HepG2 (cell line): ENCODE measurements at regions not wholly inside any gene's neighbourhood (a gene's known extent, or its start where the extent isn't known, plus 50 kb on each side); places are given as distances from the start of the nearest gene placed in this dataset.

Source experiments
- ATAC-seq: fragments of 200-7000 bp; cut with Tn5 transposase; 3 replicates; pipeline ENCODE4 v1.9.1; 2020; ENCODE audit warnings: mild to moderate bottlenecking, moderate library complexity
- BruUV-seq: library from RNA; stranded (reverse); fragments of 400-500 nt; replicated peaks from 2 replicates; lab custom pipeline; 2021; lab: Mats Ljungman, UMichigan
- CTCF ChIA-PET: fragments of 300-600 bp; formaldehyde crosslinking; extraction: SDS; loops from one replicate; lab custom pipeline; 2021; ENCODE audit warnings: low total read pairs, inconsistent platforms, low intra/inter-chr PET ratio; lab: Yijun Ruan, JAX
- POLR2A ChIA-PET: fragments of 350-600 bp; sonication (Branson Sonifier 250); formaldehyde crosslinking; loops from one replicate; lab custom pipeline; 2020; ENCODE audit warnings: antibody characterized with exemption, inconsistent platforms; lab: Yijun Ruan, JAX
- DNase-seq: peaks from one replicate; pipeline ENCODE4 v3.0.0-alpha.2; 2015; ENCODE audit warnings: low spot score
- FAIRE-seq: peaks from 3 replicates; lab custom pipeline; 2011; peaks lifted over from hg19 to GRCh38; lab: Jason Lieb, UNC
- H2AFZ ChIP-seq: one replicate; pipeline ENCODE4 v1.6.1; 2011; ENCODE audit warnings: low read length, inconsistent platforms
- H3K27ac ChIP-seq: fragments of 300-600 bp; 3 replicates; pipeline ENCODE4 v1.8.0; 2011; ENCODE audit warnings: mixed run types, mild to moderate bottlenecking, mixed read lengths, low read length, inconsistent platforms; ENCODE audit not compliant: insufficient read depth; ENCODE audit errors: extremely low read length
- H3K27me3 ChIP-seq, 2 experiments: fragments of 200-600 bp in 1 of 2; 2 replicates in 1 of 2; 3 replicates in 1 of 2; pipeline versions ENCODE4 v1.6.0 to v1.8.0; 2011; ENCODE audit warnings: low read length in 2 of 2, mild to moderate bottlenecking in 2 of 2, moderate library complexity in 2 of 2, inconsistent platforms in 1 of 2; ENCODE audit not compliant: insufficient read depth in 2 of 2, control insufficient read depth in 1 of 2
- H3K36me3 ChIP-seq, 2 experiments: fragments of 200-600 bp in 1 of 2; replicated peaks in 1 of 2; 2 replicates in 1 of 2; 3 replicates in 1 of 2; pipeline versions ENCODE4 v1.5.1 to v1.8.0; 2011; ENCODE audit warnings: low read length in 2 of 2, inconsistent platforms in 1 of 2; ENCODE audit not compliant: insufficient read depth in 2 of 2, control insufficient read depth in 1 of 2
- H3K4me1 ChIP-seq: 2 replicates; pipeline ENCODE4 v1.5.1; 2012; ENCODE audit warnings: low read length, inconsistent platforms; ENCODE audit not compliant: insufficient read depth
- H3K4me2 ChIP-seq: 2 replicates; pipeline ENCODE4 v1.6.0; 2011; ENCODE audit warnings: low read depth, low read length, inconsistent platforms
- H3K4me3 ChIP-seq, 3 experiments: fragments of 200-600 bp in 1 of 3; sonication (generic), shearing (Covaris generic) in 1 of 3; replicated peaks in 1 of 3; 2 replicates each; pipeline ENCODE4 v1.5.1; 2011 to 2016; ENCODE audit warnings: low read length in 3 of 3, inconsistent platforms in 2 of 3, low read depth in 2 of 3, mild to moderate bottlenecking in 2 of 3, control low read depth in 1 of 3, mixed read lengths in 1 of 3; ENCODE audit not compliant: insufficient read depth in 1 of 3
- H3K79me2 ChIP-seq: one replicate; pipeline ENCODE4 v1.6.1; 2011; ENCODE audit warnings: low read length, inconsistent platforms; ENCODE audit not compliant: insufficient read depth
- H3K9ac ChIP-seq: 2 replicates; pipeline ENCODE4 v1.6.0; 2011; ENCODE audit warnings: mild to moderate bottlenecking, low read depth, low read length, inconsistent platforms; ENCODE audit not compliant: insufficient read depth
- H3K9me3 ChIP-seq: 2 replicates; pipeline ENCODE4 v1.5.1; 2012; ENCODE audit warnings: mild to moderate bottlenecking, low read length
- H4K20me1 ChIP-seq: 2 replicates; pipeline ENCODE4 v1.6.0; 2011; ENCODE audit warnings: inconsistent platforms, mild to moderate bottlenecking, low read length, moderate library complexity; ENCODE audit not compliant: insufficient read depth
- AKAP8 ChIP-seq: sonication (generic); formaldehyde crosslinking; IDR thresholded peaks from 2 replicates; pipeline ENCODE4 v1.5.1; 2020; ENCODE audit warnings: mild to moderate bottlenecking, missing genetic modification reagents
- BRCA1 ChIP-seq: sonication (generic); formaldehyde crosslinking; IDR thresholded peaks from 2 replicates; pipeline ENCODE4 v1.4.0; 2020; ENCODE audit warnings: missing genetic modification reagents
- CCAR2 ChIP-seq: fragments of 200-400 bp; formaldehyde crosslinking; optimal IDR thresholded peaks from 2 replicates; pipeline ENCODE3; 2018; ENCODE audit warnings: low read depth, mild to moderate bottlenecking, low read length, moderate library complexity
- E2F1 ChIP-seq: sonication (generic); formaldehyde crosslinking; IDR thresholded peaks from 2 replicates; pipeline ENCODE4 v1.5.0; 2020; ENCODE audit warnings: missing genetic modification reagents
- ERF ChIP-seq: IDR thresholded peaks from 2 replicates; pipeline ENCODE4 v1.6.1; 2018; ENCODE audit warnings: missing biosample characterization, missing genetic modification reagents
- GTF3A ChIP-seq: sonication (generic); formaldehyde crosslinking; conservative IDR thresholded peaks from 2 replicates; pipeline ENCODE4 v1.4.0; 2020; ENCODE audit warnings: mild to moderate bottlenecking, missing genetic modification reagents
- IRX3 ChIP-seq: sonication (generic); formaldehyde crosslinking; IDR thresholded peaks from 2 replicates; pipeline ENCODE4 v1.8.1; 2023; ENCODE audit warnings: mild to moderate bottlenecking, low read depth, missing genetic modification reagents, borderline replicate concordance
- MBD4 ChIP-seq: IDR thresholded peaks from 2 replicates; pipeline ENCODE4 v1.6.1; 2012; ENCODE audit warnings: low read length, inconsistent platforms, borderline replicate concordance
- NCOA5 ChIP-seq: sonication (generic); formaldehyde crosslinking; IDR thresholded peaks from 2 replicates; pipeline ENCODE4 v1.4.0; 2020; ENCODE audit warnings: missing genetic modification reagents
- RORA ChIP-seq: sonication (generic); formaldehyde crosslinking; IDR thresholded peaks from 2 replicates; pipeline ENCODE4 v1.5.0; 2020; ENCODE audit warnings: mild to moderate bottlenecking, missing genetic modification reagents, moderate library complexity
- ZNF235 ChIP-seq: sonication (generic); formaldehyde crosslinking; IDR thresholded peaks from 2 replicates; pipeline ENCODE4 v1.8.1; 2023; ENCODE audit warnings: mild to moderate bottlenecking, missing genetic modification reagents, borderline replicate concordance
- ZNF513 ChIP-seq: sonication (generic); formaldehyde crosslinking; conservative IDR thresholded peaks from 2 replicates; pipeline ENCODE4 v1.5.0; 2020; ENCODE audit warnings: missing genetic modification reagents
- ZNF883 ChIP-seq: sonication (generic); formaldehyde crosslinking; IDR thresholded peaks from 2 replicates; pipeline ENCODE4 v1.5.1; 2020; ENCODE audit warnings: mild to moderate bottlenecking, missing genetic modification reagents; ENCODE audit errors: not compliant biosample characterization
- WGBS: methylation state at CpG from one replicate; pipeline ENCODE4 v1.1.6; 2017; ENCODE audit warnings: low lambda C conversion rate; 5-methylcytosine and 5-hydroxymethylcytosine counted together
- in situ Hi-C: cut with HindIII; loops from 2 replicates; pipeline ENCODE4 v1.10.0; 2017; ENCODE audit warnings: low pct_unique_long_range_greater_than_20kb; ENCODE audit not compliant: extremely low pct_ligation_motif_present
- intact Hi-C: fragments of 100-400 bp; cut with micrococcal nuclease; formaldehyde crosslinking; loops from one replicate; pipeline ENCODE4 v1.10.0; 2022; ENCODE audit not compliant: unreplicated experiment

DNA sequence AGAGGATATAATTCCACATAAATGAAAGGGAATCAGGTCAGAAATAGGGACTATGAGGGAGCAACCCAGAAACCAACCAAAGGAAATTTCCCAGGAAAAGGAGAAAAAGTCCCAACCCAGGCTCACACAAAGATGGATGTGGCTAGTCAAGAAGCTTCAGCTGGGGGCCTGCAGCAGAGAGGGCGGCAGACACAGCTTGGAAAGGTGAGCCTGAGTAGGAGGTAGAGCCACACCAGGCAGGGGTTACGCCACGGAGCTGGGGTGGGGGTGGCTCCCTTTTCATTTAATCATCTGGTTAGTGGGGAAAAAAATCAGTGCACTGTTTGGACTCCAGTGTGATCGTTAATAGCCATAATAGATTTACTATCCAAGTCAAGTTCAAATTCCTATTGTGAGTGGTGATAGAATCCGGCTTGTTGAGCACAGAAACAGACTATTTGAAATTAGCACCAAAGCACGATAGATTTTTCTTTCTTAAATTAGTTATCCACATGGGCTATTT, 220.6 kb downstream of the TPBG start:
- DNase-seq (no peak), FAIRE-seq (no peak), ATAC-seq (no peak)
- no peaks in the 10 kb centered on the region for H3K36me3 ChIP-seq
- no peak overlapping the region for H3K4me3 ChIP-seq
- no peaks in the 10 kb centered on the region for H3K79me2 ChIP-seq
- no TSS peak for BruUV-seq
- H3K9ac ChIP-seq: no peak overlapping the region
- H3K27ac ChIP-seq: no peak overlapping the region
- H4K20me1 ChIP-seq: no peaks in the 10 kb centered on the region
- ChIA-PET CTCF (no interaction called here), POLR2A (no interaction called here)
- 0 out of 5 replicates have a peak, but pooled peaks cover 0 to 15% of the 10 kb centered on the region in 2 experiments for H3K27me3 ChIP-seq
- no peak overlapping the region for H2AFZ ChIP-seq
- in situ Hi-C loops (loop anchor here (25.0 kb wide), 1 partner anchor 478 kb away; the partner anchor contains the start of genes DOP1A and UBE3D), intact Hi-C loops (no loop called here)
- WGBS: 8% methylated on average over 6 of the region's 6 CpGs
- no peaks in the 10 kb centered on the region for H3K9me3 ChIP-seq
- H3K4me2 ChIP-seq: no peak overlapping the region
- H3K4me1 ChIP-seq: no peaks in the 10 kb centered on the region
- TF ChIP-seq RORA (CRISPR knock-in tag) (no peak), ZNF513 (CRISPR knock-in tag) (no peak), ZNF883 (CRISPR knock-in tag) (no peak), ERF (CRISPR knock-in tag) (no peak), ZNF235 (CRISPR knock-in tag) (no peak), CCAR2 (no peak), IRX3 (CRISPR knock-in tag) (no peak), BRCA1 (no peak), GTF3A (CRISPR knock-in tag) (no peak), E2F1 (no peak), MBD4 (no peak), NCOA5 (no peak), AKAP8 (CRISPR knock-in tag) (no peak)
- TF ChIP-seq, all 625 proteins: peak for 0
